OCI-LY1 (cell line): ENCODE measurements at regions not wholly inside any gene's neighbourhood (a gene's known extent, or its start where the extent isn't known, plus 50 kb on each side); places are given as distances from the start of the nearest gene placed in this dataset.

Source experiments
- H2AFZ ChIP-seq: fragments of 200-600 bp; sonication (generic), shearing (Covaris generic); 2 replicates; pipeline ENCODE4 v1.6.0; 2014; ENCODE audit warnings: antibody characterized with exemption, mild to moderate bottlenecking, low read length
- H3F3A ChIP-seq: fragments of 200-600 bp; sonication (generic), shearing (Covaris generic); 2 replicates; pipeline ENCODE4 v1.6.0; 2014; ENCODE audit warnings: mild to moderate bottlenecking, antibody characterized with exemption, low read length, moderate library complexity; ENCODE audit not compliant: insufficient read depth
- H3K27ac ChIP-seq: fragments of 200-600 bp; sonication (generic); 2 replicates; pipeline ENCODE4 v1.5.1; 2014; ENCODE audit warnings: low read length, mixed run types, mild to moderate bottlenecking, low read depth; ENCODE audit not compliant: poor library complexity, severe bottlenecking
- H3K27me3 ChIP-seq: fragments of 200-600 bp; sonication (generic); 2 replicates; pipeline ENCODE4 v1.6.0; 2014; ENCODE audit warnings: antibody characterized with exemption, mild to moderate bottlenecking, low read length, moderate library complexity; ENCODE audit not compliant: insufficient read depth
- H3K36me3 ChIP-seq: fragments of 200-600 bp; sonication (generic); 2 replicates; pipeline ENCODE4 v1.6.1; 2014; ENCODE audit warnings: mild to moderate bottlenecking, antibody characterized with exemption, low read length, moderate library complexity, mixed read lengths; ENCODE audit not compliant: insufficient read depth
- H3K4me1 ChIP-seq: fragments of 200-600 bp; sonication (generic); 2 replicates; pipeline ENCODE4 v1.5.1; 2014; ENCODE audit warnings: mild to moderate bottlenecking, low read length, moderate library complexity; ENCODE audit not compliant: insufficient read depth, severe bottlenecking
- H3K4me2 ChIP-seq: fragments of 200-600 bp; sonication (generic), shearing (Covaris generic); 2 replicates; pipeline ENCODE4 v1.6.1; 2014; ENCODE audit warnings: low read length
- H3K4me3 ChIP-seq: fragments of 200-600 bp; sonication (generic); 2 replicates; pipeline ENCODE4 v1.5.1; 2014; ENCODE audit warnings: low read length, low read depth, mild to moderate bottlenecking, mixed read lengths; ENCODE audit not compliant: poor library complexity, severe bottlenecking
- H3K79me2 ChIP-seq: fragments of 200-600 bp; shearing (Covaris generic); 2 replicates; pipeline ENCODE4 v1.6.1; 2016; ENCODE audit warnings: mixed run types, low read length, mixed read lengths; ENCODE audit not compliant: insufficient read depth
- H3K9ac ChIP-seq: fragments of 200-600 bp; sonication (generic), shearing (Covaris generic); 2 replicates; pipeline ENCODE4 v1.6.1; 2014; ENCODE audit warnings: mild to moderate bottlenecking, low read length, mixed read lengths
- H3K9me2 ChIP-seq: fragments of 200-600 bp; sonication (generic), shearing (Covaris generic); 2 replicates; pipeline ENCODE4 v1.6.1; 2014; ENCODE audit warnings: low read depth, mild to moderate bottlenecking, low read length, mixed read lengths
- H3K9me3 ChIP-seq: fragments of 200-600 bp; shearing (Covaris generic); 2 replicates; pipeline ENCODE4 v1.6.1; 2014; ENCODE audit warnings: low read length, mixed read lengths
- H4K20me1 ChIP-seq: fragments of 200-600 bp; sonication (generic), shearing (Covaris generic); 2 replicates; pipeline ENCODE4 v1.6.0; 2016; ENCODE audit warnings: mild to moderate bottlenecking, low read length; ENCODE audit not compliant: insufficient read depth
- CTCF ChIP-seq: fragments of 200-600 bp; sonication (generic), shearing (Covaris generic); IDR thresholded peaks from 2 replicates; pipeline ENCODE4 v1.5.1; 2017; ENCODE audit warnings: mild to moderate bottlenecking, antibody characterized with exemption, low read length, moderate library complexity, mixed read lengths
- EZH2 ChIP-seq: fragments of 200-600 bp; sonication (generic), shearing (Covaris generic); IDR thresholded peaks from 2 replicates; pipeline ENCODE4 v1.8.0; 2017; ENCODE audit warnings: borderline replicate concordance, mixed run types, mild to moderate bottlenecking, antibody characterized with exemption, low read length, moderate library complexity, mixed read lengths

GRCh38 chr7:21278944-21279343 lies 148.9 kb upstream of the SP4 start:
- TF ChIP-seq EZH2 (no peak), CTCF (no peak)
- Histone ChIP-seq H3K9me3 (no peaks in the 10 kb centered on the region), H3K36me3 (no peaks in the 10 kb centered on the region), H3F3A (no peaks in the 10 kb centered on the region), H3K4me1 (no peaks in the 10 kb centered on the region), H3K9me2 (no peaks in the 10 kb centered on the region), H3K9ac (no peak overlapping the region), H4K20me1 (no peaks in the 10 kb centered on the region), H3K4me3 (no peak overlapping the region), H3K79me2 (no peaks in the 10 kb centered on the region), H3K27ac (no peak overlapping the region), H3K4me2 (no peak overlapping the region), H3K27me3 (no peaks in the 10 kb centered on the region), H2AFZ (no peak overlapping the region)

GRCh38 chr7:21281193-21281592 lies 146.7 kb upstream of the SP4 start:
- Histone ChIP-seq H3K9ac (no peak overlapping the region), H3K4me3 (no peak overlapping the region), H3F3A (no peaks in the 10 kb centered on the region), H3K4me1 (no peaks in the 10 kb centered on the region), H2AFZ (no peak overlapping the region), H3K27me3 (no peaks in the 10 kb centered on the region), H3K9me3 (no peaks in the 10 kb centered on the region), H3K27ac (no peak overlapping the region), H3K79me2 (no peaks in the 10 kb centered on the region), H4K20me1 (no peaks in the 10 kb centered on the region), H3K36me3 (no peaks in the 10 kb centered on the region), H3K4me2 (no peak overlapping the region), H3K9me2 (no peaks in the 10 kb centered on the region)
- TF ChIP-seq EZH2 (no peak), CTCF (no peak)

- H3K9me2 ChIP-seq, result no peaks in the 10 kb centered on the region
- no peaks in the 10 kb centered on the region for H3K36me3 ChIP-seq
- no peak overlapping the region for H2AFZ ChIP-seq
- H3K4me2 ChIP-seq, result no peak overlapping the region
- no peaks in the 10 kb centered on the region for H3K4me1 ChIP-seq
- peak; percentile 7; the same call in 1 of the 2 replicates for TF ChIP-seq CTCF
- TF ChIP-seq EZH2, result no peak
- no peaks in the 10 kb centered on the region for H3K27me3 ChIP-seq
- no peaks in the 10 kb centered on the region for H3K79me2 ChIP-seq
- H3K9me3 ChIP-seq, result no peaks in the 10 kb centered on the region
- no peaks in the 10 kb centered on the region for H3F3A ChIP-seq
- H3K4me3 ChIP-seq, result no peak overlapping the region
- no peak overlapping the region for H3K9ac ChIP-seq
- H3K27ac ChIP-seq, result no peak overlapping the region
- no peaks in the 10 kb centered on the region for H4K20me1 ChIP-seq
These were observed 134.1 kb upstream of the SP4 start for GRCh38 chr7:21293771-21294170.
